HG03175 (cell line): ENCODE measurements at regions not wholly inside any gene's neighbourhood (a gene's known extent, or its start where the extent isn't known, plus 50 kb on each side); places are given as distances from the start of the nearest gene placed in this dataset.
"Not testable (repeated sequence)": the region's sequence is repeated elsewhere in the genome, so short reads cannot be mapped to it uniquely, and the experiment has no call there.

Experiments
- ATAC-seq: cut with Tn5 transposase; IDR thresholded peaks from one replicate; pipeline ENCODE4 v1.9.1; 2021; ENCODE audit warnings: mild to moderate bottlenecking, moderate library complexity; ENCODE audit not compliant: unreplicated experiment

DNA sequence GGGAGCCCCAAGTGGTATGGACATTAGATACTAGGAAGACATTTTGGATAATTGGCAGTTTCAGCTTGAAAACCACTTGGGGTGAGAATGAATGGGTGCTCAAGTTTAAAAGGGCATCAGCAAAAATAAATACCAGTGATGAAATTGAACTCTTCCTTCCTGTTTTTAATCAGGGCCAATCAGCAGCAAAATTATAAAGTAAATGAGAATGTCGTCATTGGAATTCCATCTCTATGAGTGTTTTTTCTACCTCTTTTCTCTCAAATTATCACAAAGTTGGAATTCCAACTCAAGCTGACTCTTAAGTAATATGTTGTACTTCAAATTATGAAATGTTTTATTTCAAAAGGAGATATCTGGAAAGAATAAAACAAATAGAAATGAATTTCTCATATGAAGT, 730.6 kb downstream of the METTL15 start:
- no peak for ATAC-seq

DNA sequence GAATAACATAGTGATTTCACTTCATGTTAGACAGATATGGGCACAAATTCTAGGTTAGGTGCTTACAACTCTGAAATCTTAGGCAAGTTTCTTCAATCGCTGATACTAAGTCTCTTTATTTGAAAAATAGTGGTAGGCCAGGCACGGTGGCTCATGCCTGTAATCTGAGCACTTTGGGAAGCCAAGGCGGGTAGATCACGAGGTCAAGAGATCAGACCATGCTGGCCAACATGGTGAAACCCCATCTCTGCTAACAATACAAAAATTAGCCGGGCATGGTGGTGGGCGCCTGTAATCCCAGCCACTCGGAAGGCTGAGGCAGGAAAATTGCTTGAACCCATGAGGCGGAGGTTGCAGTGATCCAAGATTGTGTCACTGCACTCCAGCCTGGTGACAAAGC, 729.4 kb downstream of the METTL15 start:
- ATAC-seq: no peak

DNA sequence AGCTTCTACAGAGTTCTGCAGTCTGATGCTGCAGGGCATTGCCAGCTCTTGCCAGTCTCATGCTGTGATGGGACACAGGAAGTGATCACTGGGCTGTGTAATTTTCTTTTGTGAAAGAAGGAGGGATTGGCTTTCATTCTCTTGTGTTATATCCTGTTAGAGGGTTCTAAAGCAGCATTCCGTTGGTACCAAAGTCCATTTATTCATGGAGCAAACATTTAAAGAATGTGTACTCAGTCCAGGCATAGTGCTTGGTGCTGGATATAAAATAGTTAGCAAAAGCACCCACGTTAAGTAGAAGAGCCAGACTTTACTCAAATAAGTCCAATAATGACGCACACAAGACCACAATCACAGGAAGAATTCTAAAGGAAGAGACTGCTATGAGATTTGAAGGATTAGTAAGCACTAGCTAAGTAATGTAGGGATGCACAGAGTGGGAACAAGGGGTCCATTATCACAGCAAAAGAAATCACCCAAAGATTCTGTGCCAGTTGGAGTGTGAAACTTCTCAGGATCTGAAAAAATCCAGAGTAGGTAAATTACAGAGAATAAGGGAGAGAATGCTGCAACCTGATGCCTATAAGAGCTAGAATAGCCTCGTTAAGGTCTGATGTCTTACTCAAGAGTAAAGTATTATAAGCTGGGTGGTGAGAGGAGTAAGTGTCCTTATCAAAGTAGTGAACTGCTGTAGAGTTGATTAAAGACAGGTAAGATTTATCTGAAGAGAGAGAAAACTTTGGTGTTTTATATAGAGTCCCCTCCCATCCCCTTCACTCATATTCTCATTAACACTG, 728.3 kb downstream of the METTL15 start:
- ATAC-seq: no peak

DNA sequence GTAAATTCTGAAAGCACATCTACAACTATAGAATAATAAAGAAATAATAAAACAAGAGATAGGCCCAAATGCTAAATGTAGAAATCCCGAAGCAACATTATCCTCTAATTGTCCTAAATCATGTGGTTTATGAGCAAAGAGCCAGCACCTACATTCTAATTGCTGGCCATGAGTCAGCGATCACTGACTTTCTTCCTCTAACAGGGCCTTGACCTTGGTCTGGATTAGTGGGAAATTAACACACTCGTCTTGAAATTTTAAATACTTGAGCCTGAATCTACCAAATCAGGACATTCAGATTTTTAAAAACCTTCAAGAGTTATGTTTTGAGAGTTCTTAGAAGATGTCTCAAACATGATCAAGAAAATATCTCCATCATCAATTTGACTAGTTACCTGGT, 727.6 kb downstream of the METTL15 start:
- ATAC-seq: no peak

DNA sequence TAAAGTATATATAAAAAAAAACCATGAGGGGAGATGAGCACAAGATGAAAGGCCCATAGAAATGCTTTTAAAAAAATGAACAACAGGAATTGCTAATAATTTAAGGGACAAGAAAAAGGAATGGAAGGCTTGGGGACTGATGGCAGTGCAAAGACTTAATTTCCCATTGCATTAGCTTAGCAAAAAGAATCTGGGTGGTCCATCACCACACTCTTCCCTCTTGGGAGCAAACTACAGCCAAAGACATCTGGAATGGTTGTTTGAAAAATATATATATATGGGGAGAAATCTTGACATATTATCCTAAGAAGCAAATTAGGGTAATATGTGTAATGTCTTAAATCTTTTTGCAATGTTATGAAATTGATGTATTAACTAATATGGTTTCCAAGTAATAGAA, 727.1 kb downstream of the METTL15 start:
- ATAC-seq: no peak

DNA sequence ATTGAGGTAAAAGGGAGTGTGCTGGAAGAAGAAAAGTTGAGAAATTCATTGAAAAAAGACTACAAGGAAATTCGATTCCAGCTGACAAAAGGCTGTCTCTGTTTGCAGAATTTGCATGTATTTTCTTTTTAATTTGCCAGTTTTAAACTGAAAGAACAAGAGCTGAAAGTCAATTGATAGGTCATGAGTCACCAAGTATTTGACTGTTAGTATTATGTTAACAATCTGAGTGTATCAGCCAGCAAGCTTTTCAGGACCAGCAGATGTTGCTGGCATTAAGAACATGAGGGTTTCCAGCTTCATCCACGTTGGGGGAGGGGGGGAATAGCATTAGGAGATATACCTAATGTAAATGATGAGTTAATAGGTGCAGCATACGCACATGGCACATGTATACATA, 726.7 kb downstream of the METTL15 start:
- ATAC-seq: no peak

DNA sequence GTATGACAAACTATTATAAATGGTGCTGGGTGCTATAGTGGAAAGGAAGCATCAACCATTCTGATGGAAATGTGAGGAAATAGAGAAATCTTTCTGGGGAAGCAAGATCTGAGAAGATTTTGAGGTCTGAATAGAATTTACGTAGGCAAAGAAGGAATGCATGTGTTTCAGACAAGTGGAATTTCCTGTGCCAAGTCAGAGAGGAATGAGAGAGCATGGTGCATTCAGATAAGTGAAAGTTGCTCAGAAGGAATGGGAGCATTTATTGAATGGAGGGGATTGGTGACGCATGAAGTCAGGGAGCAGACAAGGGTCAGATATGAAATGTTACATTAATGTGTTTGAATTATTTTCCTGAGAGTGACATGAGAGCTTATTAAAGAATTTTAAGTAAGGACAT, 725.5 kb downstream of the METTL15 start:
- ATAC-seq: no peak

DNA sequence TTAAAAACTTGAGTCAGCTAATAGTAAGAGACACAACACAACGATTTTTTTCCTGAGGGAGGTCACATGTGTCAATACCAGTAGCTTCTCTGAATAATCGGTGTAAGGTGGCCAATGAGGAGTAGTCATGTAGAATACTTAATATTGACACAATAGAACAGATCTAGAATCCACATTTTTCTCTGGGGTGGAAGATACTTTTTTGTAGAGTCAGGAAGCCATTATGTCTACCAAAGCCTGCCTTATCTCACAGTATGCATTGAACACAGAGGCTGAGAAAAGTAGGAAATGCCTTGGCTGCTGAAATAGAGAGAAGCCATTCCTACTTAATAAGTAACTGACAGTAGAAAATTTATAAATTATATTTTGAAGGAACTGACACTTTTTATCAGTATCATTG, 725.0 kb downstream of the METTL15 start:
- ATAC-seq: no peak

DNA sequence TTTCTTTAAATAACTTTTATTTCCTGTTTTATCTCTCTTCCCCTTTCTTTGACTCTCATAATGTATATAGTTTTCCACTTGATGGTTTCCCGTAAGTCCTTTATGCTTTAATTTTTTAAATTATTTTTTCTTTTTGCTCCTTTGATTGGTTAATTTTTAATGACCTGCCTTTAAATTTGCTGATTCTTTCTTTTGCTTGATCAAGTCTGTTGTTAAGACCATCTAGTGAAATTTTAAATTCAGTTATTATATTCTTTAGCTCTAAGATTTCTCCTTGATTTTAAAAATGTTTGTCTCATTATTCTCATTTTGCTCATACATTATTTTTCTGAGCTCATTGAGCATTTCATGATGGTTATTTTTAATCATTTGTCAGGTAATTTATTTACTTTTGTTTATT, 718.6 kb downstream of the METTL15 start:
- no peak for ATAC-seq

DNA sequence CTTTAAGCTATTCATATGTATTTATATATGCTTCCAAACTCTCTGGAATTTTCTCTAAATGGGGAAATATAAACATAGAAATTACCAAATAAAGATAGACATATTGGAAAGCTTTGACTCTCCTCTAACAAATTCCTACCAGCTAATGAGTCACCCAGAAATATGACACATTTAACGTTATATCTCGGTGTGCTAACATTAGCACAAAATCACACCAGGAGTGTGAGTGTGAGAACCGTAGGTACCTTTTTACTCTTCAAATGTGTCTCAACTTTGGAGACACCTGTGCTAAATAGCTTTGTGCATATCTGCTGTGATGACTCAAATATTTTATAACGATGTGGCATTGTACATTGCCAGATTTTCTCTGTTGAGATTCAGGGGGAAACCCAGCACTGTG, 714.4 kb downstream of the METTL15 start:
- no peak for ATAC-seq

DNA sequence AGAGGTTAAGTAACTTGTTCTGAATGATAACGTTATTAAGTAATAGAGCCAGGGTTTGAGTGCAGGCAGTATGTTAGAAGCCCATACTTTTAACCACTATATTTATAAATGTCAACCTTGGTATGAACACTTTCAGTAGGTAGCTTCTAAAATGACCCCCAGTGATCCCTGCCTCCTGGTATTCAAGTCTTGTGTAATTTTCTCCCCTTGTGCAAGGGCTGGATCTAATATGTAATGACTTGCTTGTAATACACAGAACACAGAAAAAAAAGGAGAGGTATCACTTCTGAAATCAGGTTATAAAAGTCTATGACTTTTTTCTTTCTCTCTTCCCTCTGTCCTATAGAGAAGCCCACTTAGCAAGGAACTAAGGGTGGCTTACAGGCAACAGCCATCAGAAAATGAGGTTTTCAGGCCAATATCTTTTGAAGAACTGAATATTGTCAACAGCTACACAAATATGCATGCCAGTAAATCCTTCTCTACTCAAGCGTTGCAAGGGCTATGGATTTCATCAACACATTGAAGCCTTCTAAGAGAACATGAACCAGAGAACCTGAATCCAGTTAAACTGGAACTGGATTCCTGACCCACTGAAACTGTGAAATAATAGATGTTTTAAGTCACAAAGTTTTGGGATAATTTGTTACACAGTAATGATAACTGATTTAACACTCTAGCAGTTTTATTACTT, 712.3 kb downstream of the METTL15 start:
- no peak for ATAC-seq

DNA sequence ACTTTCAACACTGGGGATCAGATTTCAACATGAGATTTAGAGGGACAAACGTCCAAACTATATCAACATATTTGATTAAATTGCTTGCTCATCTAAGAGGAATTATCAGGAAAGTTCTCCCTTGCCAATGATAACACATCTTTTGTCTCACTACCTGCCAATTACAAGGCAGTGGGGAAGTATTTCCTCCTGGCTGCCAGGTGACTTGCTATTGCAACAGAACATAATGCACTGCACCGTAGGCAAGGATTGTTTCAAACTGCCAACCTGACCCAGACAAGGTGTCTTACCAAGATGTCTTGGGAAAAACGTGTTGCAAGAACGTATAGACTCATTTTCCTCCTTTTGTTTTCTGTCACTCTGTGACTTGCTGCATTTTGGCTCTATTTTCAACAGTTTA, 711.6 kb downstream of the METTL15 start:
- no peak for ATAC-seq

DNA sequence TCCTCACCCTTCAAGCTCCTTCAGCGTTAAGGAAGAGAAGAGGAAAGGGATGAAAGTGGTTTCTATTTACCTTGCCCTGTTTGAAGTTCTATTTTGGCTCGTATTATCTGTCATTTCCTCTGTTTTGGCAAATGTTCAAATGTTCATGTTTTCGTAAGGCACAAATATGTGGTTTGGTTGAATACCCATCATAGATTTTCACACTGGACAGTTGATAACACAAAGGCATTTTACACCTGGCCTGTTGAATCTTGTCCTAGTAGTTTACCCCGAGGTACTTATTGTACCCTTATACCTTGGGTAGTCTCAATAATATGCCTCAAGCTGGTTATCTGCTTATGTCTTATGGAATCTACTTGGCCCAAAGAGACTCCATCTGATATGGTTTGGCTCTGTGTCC, 706.9 kb downstream of the METTL15 start:
- ATAC-seq: no peak

DNA sequence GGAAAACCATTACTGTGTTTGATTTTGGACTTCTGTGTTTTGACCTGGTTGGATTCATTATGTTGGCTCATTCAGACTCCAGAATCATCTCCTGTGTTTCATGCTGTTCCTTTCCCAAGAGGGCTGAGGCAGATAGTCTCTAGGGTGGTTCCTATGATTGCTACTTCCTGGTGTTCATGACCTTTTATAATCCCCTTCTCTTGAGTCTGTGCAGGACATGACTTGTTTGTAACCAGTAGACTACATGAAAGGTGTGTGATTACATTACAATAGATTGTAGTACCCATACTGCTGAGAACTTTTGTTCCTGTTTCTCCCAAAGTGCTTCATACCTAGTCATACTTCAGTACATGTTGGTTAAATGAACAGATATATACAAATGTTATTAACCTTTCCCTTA, 700.6 kb downstream of the METTL15 start:
- ATAC-seq: no peak

DNA sequence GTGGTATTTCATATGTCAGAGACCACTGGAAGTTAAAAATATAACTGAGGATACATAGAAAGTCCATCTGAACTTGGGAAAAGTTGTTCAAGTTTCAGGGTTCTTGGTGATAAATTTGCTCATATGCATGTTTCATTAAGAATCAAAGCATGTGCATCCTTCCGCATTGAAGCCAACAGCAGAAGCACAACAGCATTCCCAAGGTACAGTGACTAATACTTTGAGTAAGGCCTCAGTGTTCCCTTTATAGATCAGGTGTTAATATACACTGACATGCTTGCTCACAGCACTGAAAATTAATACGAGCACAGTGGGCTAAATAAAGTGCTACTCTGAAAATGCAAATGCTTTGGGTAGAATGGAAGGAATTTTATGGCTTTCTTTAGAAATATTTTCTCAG, 691.1 kb downstream of the METTL15 start:
- no peak for ATAC-seq

DNA sequence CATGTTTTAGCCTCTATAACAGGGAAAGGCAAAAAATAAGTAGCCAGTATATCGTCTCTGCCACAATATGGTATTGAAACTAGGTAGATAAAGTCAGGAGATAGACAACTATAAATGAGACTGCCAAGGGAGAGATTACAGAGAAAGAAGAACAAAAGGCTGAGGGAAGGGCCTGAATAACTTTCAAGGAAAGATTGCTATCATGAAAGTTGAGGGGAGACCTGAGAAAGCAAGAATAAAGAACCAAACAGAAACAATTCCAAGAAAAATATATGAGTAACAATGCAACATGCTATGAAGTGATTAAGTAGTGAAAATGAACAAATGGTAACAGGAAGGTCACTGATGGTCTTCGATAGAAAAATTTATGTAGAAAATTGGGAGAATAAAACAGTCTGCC, 690.1 kb downstream of the METTL15 start:
- no peak for ATAC-seq

DNA sequence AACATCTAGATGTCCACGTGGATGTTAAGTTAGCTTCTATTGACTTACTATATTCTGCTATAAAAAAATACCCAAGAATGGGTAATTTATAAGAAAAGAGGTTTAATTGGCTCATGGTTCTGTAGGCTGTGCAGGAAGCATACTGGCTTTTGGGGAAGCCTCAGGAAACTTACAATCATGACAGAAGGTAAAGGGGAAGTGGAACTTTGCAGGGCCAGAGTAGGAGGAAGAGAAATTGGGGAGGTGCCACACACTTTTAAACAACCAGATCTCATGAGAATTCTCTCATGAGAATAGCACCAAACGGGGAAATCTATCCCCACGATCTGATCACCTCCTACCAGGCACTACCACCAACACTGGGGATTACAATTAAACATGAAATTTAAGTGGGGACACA, 689.3 kb downstream of the METTL15 start:
- ATAC-seq: no peak

DNA sequence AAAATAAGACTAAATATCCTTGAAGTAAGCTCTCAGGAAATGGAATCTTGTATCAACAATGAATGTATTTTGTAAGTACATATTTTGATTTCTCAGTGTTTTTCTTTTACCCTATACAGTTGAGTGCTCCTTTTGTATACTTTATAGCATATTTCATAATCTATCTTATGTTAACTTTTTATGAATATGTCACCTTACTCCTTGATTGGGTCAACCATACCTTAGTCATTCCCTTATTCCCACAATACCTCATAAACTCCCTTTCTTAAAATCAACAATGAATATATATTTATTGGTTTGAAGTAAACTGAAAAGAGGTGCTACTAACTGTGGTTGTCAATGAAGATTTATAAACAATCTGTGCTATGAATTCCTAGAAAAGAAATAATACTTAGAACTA, 686.2 kb downstream of the METTL15 start:
- ATAC-seq: no peak

DNA sequence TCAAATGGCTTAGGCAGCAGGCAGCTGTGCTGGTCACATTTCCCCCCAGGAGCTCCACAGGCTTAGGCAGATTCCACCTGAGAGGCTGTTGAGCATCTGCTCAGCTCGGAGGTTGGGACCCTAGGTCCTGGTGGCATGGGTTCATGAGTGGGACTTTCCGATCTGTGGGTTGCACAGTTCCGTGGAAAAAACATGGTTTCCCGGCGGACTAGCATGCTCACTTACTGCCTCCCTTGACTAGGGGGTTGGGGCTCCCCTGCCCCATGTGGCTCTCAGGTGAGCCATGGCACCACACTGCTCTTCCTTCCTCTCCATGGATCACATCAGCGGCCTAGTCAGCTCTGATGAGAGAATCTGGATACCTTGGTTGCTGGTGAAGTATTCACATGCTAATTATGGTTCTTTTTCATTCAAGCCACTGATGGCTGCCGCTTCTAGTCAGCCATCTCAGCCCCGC, 685.1 kb downstream of the METTL15 start:
- ATAC-seq: no peak

DNA sequence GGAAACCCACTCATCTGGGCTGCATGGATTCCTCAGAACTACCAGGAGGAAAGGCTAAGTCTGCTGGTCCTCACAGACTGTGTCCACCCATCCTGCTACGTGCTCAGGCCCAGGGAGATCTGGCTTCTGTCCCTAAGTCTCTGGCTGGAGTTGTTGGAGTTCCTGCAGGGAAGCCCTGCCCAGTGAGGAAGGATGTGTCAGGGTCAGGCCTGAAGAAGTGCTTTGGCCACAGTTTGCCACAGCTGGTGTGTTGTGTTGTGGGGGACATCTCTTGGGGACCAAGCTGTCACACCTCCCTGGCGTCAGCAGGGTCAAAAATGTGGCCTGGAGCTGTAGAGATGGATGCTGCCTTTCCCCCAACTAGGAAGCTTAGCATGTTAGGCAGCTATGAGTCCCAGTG, 684.7 kb downstream of the METTL15 start:
- no peak for ATAC-seq

DNA sequence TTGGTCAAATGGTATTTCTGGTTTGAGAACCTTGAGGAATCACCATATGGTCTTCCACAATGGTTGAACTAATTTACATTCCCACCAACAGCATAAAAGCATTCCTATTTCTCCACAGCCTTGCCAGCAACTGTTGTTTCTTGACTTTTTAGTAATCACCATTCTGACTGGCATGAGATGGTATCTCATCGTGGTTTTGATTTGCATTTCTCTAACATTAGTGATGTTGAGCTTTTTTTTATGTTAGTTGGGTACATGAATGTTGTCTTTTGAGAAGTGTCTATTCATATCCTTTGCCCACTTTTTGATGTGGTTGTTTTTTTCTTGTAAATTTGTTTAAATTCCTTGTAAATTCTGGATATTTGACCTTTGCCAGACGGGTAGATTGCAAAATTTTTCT, 679.7 kb downstream of the METTL15 start:
- ATAC-seq: not testable (repeated sequence)

DNA sequence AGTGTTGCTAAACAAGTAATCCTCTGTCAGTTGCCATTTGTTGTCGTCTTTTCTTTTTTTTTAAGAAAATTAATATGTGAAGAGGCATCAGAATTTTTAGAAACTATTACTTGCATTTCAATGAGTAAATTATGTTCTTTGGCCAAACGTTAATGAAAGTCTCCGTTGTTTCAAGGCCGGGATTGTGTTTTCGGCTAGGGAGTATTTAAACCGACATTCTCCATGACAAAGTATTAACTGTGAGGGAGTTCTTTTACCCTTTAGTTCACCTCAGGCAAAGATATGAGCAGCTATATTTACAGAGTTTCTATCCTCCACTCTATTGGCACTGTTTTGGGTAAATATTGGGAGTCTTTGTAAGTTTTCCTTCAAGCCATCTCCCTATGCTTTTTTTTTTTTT, 668.9 kb downstream of the METTL15 start:
- no peak for ATAC-seq

DNA sequence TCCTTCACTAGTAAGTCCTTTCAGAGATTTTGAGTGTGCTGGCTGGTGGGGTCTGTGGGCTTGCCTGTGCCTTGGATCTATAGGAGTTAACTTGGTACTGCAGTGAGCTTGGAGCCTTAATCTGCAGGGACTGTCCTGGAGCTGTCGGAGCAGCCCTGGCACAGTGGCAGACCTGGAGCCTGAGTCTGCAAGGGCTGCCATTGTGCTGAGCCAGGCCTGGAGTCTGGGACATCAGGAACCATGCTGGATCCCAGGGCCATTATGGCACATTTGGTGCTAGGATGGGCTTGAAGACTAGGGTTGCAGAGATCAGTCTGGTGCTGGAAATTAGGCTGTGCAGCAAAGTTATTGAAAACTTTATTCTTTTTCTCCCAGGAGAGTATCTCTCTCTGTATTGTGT, 665.4 kb downstream of the METTL15 start:
- no peak for ATAC-seq
